ENCODE measurements at regions not wholly inside any gene's neighbourhood (a gene's known extent, or its start where the extent isn't known, plus 50 kb on each side); places are given as distances from the start of the nearest gene placed in this dataset.

DNA sequence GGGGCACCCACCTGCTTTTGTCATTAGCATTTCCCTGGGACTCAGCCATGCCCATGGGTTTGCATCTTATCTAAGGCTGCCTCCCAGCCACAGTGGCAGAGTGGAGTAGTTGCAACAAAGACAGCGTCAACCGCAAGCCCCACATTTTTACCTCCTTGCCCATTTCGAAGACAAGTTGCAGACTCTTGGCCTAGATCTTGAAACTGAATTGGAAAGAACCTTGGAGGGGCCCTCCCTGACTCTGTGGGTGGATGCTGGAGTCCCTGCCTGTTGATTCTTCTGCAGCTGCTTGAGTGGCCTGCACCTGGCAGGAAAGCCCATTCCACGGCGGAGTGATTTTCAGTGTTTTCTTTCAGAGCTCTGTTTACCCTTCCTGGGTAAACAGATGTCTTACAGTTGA is 309.0 kb downstream of the VRK1 start:
- Histone ChIP-seq H3K27me3 (ENCODE audit: insufficient read depth in 3 of 3, low read length in 2 of 3) (peaks cover 0 to 2% (median 0%) of the 10 kb centered on the region in 3 donors), H3K36me3 (ENCODE audit: insufficient read depth in 1 of 2, low read depth in 1 of 2) (no peaks in the 10 kb centered on the region), H3K4me3 (no peak overlapping the region), H3K27ac (no peak overlapping the region), H3K9me3 (no peaks in the 10 kb centered on the region), H3K4me1 (no peaks in the 10 kb centered on the region)
- 47 to 58% (median 55%) methylated on average over 5 of the region's 5 CpGs for WGBS, 3 donors
- intact Hi-C loops (cut with DNase I): no loop called here
- DNase-seq: no peak
- ATAC-seq: no peak
- TF ChIP-seq, protein P1, sequence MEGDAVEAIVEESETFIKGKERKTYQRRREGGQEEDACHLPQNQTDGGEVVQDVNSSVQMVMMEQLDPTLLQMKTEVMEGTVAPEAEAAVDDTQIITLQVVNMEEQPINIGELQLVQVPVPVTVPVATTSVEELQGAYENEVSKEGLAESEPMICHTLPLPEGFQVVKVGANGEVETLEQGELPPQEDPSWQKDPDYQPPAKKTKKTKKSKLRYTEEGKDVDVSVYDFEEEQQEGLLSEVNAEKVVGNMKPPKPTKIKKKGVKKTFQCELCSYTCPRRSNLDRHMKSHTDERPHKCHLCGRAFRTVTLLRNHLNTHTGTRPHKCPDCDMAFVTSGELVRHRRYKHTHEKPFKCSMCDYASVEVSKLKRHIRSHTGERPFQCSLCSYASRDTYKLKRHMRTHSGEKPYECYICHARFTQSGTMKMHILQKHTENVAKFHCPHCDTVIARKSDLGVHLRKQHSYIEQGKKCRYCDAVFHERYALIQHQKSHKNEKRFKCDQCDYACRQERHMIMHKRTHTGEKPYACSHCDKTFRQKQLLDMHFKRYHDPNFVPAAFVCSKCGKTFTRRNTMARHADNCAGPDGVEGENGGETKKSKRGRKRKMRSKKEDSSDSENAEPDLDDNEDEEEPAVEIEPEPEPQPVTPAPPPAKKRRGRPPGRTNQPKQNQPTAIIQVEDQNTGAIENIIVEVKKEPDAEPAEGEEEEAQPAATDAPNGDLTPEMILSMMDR (IDR thresholded peaks at IDR 0.05): no peak

DNA sequence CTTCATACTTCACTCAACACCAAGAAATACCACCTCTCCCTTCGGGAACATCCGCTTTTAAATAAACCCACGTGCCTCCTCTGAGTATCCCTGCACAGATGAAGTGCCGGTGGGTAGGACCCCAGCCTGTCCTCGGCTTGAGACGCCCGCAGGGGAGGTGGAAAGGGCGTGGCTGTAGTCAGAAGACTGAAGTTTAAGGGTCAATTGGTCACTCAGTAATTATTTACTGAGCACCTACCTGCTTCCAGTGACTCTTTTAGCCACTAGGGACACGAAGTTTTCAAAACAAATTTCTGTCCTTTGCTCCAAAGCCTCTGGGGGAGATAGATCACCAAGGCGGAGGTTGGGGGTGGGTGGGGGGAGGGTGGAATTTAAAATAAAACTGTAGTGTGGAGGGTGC is 309.4 kb downstream of the VRK1 start:
- TF ChIP-seq, protein P1 (IDR thresholded peaks at IDR 0.05): no peak

DNA sequence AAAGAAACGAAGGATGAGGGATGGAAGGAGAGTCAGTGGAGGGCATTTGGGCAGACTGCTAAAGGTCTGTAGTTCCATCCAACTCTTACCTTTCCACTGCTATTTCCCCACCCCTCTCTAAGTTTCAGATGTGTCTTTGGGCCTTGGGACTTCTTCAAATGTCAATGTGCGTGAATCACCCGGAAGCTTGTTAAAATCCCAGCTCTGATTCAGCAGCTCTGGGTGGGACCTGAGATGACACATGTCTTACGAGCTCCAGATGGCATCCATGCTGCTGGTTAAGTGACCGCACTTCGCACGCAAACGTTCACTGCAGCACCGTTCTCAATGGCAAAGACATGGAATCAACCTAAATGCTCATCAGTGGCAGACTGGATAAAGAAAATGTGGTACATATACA is 309.9 kb downstream of the VRK1 start:
- intact Hi-C loops (cut with DNase I): no loop called here

More for the DNA sequence above, 309.4 kb downstream of the VRK1 start:
- no peaks in the 10 kb centered on the region for H3K9me3 ChIP-seq
- no peaks in the 10 kb centered on the region for H3K4me1 ChIP-seq
- H3K4me3 ChIP-seq: no peak overlapping the region
- H3K36me3 ChIP-seq (ENCODE audit: insufficient read depth in 1 of 2, low read depth in 1 of 2): no peaks in the 10 kb centered on the region
- no peak overlapping the region for H3K27ac ChIP-seq
- ATAC-seq: no peak
- no peak for DNase-seq
- H3K27me3 ChIP-seq (ENCODE audit: insufficient read depth in 3 of 3, low read length in 2 of 3): peaks cover 0 to 2% (median 0%) of the 10 kb centered on the region in 3 donors
- intact Hi-C loops (cut with DNase I): no loop called here
- WGBS, 3 donors: 65 to 70% (median 65%) methylated on average over 10 of the region's 10 CpGs

DNA sequence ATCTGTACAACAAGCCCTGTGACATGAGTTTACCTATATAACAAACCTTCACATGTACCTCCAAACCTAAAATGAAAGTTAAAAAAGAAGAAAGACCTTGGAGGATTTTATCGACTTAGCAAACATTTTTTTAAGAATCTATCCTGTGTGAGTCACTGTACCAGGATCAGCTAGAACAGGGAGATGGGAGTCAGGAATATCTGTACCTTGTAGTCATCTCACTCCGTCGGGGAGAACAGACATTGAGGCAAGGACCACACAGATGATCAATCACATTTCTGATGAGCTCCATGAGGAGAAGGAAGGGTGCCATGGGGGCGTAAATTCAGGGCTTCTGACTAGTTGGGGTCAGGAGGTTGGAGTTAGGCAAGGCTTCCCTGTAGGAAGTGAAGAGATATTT is 310.6 kb downstream of the VRK1 start:
- intact Hi-C loops (cut with DNase I): no loop called here
- no peaks in the 10 kb centered on the region for H3K9me3 ChIP-seq
- ATAC-seq (no peak), DNase-seq (no peak)
- 84 to 89% (median 88%) methylated on average over 4 of the region's 4 CpGs for WGBS, 3 donors
- no peaks in the 10 kb centered on the region for H3K4me1 ChIP-seq
- H3K27ac ChIP-seq: no peak overlapping the region
- peaks cover 0 to 2% (median 0%) of the 10 kb centered on the region in 3 donors for H3K27me3 ChIP-seq (ENCODE audit: insufficient read depth in 3 of 3, low read length in 2 of 3)
- TF ChIP-seq, protein P1 (IDR thresholded peaks at IDR 0.05): no peak
- no peak overlapping the region for H3K4me3 ChIP-seq
- H3K36me3 ChIP-seq (ENCODE audit: insufficient read depth in 1 of 2, low read depth in 1 of 2): no peaks in the 10 kb centered on the region

More for the DNA sequence above, 309.9 kb downstream of the VRK1 start:
- peaks cover 0 to 2% (median 0%) of the 10 kb centered on the region in 3 donors for H3K27me3 ChIP-seq (ENCODE audit: insufficient read depth in 3 of 3, low read length in 2 of 3)
- no peaks in the 10 kb centered on the region for H3K9me3 ChIP-seq
- no peaks in the 10 kb centered on the region for H3K36me3 ChIP-seq (ENCODE audit: insufficient read depth in 1 of 2, low read depth in 1 of 2)
- H3K4me1 ChIP-seq: no peaks in the 10 kb centered on the region
- H3K27ac ChIP-seq: no peak overlapping the region
- WGBS, 3 donors: 86 to 93% (median 86%) methylated on average over 9 of the region's 9 CpGs
- DNase-seq (no peak), ATAC-seq (no peak)
- H3K4me3 ChIP-seq: no peak overlapping the region
- TF ChIP-seq, protein P1 (IDR thresholded peaks at IDR 0.05): no peak

DNA sequence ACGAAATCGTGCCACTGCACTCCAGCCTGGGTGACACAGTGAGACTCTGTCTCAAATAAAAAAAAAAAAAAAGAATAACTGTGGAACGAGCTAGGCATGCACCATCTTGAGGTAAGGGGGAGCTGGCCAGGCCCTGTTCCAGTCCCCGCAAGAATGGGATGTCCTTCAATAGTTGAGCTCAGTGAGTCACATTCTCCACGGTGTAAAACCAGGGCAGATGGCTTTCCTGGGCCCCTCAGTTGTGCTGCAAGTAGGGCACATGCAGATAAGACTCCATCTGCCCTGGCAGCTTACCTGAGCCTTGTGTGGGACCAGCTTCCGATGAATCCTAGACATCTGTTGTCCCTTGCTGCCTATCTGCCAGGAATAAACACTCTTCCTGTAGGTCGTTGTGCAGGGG is 312.1 kb downstream of the VRK1 start:
- Histone ChIP-seq H3K36me3 (ENCODE audit: insufficient read depth in 1 of 2, low read depth in 1 of 2) (no peaks in the 10 kb centered on the region), H3K9me3 (no peaks in the 10 kb centered on the region), H3K4me1 (no peaks in the 10 kb centered on the region), H3K27me3 (ENCODE audit: insufficient read depth in 3 of 3, low read length in 2 of 3) (peaks cover 0 to 2% (median 0%) of the 10 kb centered on the region in 3 donors), H3K27ac (no peak overlapping the region), H3K4me3 (no peak overlapping the region)
- ATAC-seq (no peak), DNase-seq (no peak)
- 67 to 76% (median 71%) methylated on average over 7 of the region's 7 CpGs for WGBS, 3 donors
- TF ChIP-seq, protein P1 (IDR thresholded peaks at IDR 0.05): no peak
- intact Hi-C loops (cut with DNase I): no loop called here

Measured in psoas muscle (tissue), 7 donors.